Erythroblast (primary cell): ENCODE measurements at regions not wholly inside any gene's neighbourhood (a gene's known extent, or its start where the extent isn't known, plus 50 kb on each side); places are given as distances from the start of the nearest gene placed in this dataset.
"Not testable (repeated sequence)": the region's sequence is repeated elsewhere in the genome, so short reads cannot be mapped to it uniquely, and the experiment has no call there.

Source experiments
- DNase-seq, 2 experiments: peaks; one replicate each; lab custom pipeline; 2025; lab: John Stamatoyannopoulos, UW
- GATA1 ChIP-seq: IDR thresholded peaks from 2 replicates; pipeline ENCODE4 v1.6.1; 2011; ENCODE audit warnings: low read depth, mild to moderate bottlenecking, control low read depth, low read length, moderate library complexity
- POLR2A ChIP-seq: IDR thresholded peaks from 2 replicates; pipeline ENCODE4 v1.6.1; 2011; ENCODE audit warnings: mild to moderate bottlenecking, low read length

- no peak for TF ChIP-seq POLR2A
- no peak for TF ChIP-seq GATA1
- no peak for DNase-seq
These were observed 251.6 kb upstream of the FOXF1 start for GRCh38 chr16:86258713-86259112.

DNA sequence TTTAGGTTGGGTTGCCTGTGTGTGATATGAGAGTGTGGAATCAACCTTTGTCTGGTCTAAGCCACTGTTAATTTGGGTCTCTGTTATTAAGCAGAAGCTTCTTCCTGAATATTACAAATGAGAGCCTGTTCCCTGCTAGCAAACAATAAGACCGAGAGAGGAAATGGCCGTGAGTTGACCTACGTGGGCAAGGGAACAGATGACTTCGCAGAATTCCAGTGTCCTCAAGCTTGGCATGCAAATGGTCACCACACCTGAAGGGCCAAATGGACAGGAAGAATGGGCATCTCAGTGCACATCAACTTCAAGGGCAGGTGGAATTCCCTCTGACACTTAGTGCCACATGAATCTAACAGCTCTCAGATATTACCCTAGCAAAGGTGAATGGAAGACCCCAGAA, 250.8 kb upstream of the FOXF1 start:
- TF ChIP-seq GATA1, result no peak
- TF ChIP-seq POLR2A, result no peak

DNA sequence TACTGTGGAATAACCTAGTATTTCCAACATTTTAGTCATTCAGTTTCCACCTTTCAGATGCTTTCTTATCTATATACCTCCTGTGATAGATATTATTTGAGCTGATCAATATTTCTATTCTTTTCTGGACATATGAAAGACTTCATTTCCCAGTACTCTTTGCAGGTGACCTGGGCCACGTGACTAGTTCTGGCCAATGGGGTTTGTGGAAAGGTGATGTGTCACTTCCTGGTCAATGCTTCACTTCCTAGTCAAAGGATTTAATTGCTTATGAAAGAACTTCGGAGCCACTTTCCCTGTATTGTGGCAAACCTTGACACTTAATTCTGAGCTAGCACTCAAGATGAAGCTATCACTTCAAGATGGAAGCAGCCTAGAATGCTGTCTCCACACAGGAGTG, 248.9 kb upstream of the FOXF1 start:
- peak in 1 of 2 experiments; percentile 7 for DNase-seq
- TF ChIP-seq POLR2A, result no peak
- no peak for TF ChIP-seq GATA1

More for the DNA sequence above, 250.8 kb upstream of the FOXF1 start:
- no peak for DNase-seq

DNA sequence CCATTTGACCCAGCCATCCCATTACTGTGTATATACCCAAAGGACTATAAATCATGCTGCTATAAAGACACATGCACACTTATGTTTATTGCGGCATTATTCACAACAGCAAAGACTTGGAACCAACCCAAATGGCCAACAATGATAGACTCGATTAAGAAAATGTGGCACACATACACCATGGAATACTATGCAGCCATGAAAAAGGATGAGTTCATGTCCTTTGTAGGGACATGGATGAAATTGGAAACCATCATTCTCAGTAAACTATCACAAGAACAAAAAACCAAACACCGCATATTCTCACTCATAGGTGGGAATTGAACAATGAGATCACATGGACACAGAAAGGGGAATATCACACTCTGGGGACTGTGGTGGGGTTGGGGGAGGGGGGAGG, 242.7 kb upstream of the FOXF1 start:
- DNase-seq, result not testable (repeated sequence)

DNA sequence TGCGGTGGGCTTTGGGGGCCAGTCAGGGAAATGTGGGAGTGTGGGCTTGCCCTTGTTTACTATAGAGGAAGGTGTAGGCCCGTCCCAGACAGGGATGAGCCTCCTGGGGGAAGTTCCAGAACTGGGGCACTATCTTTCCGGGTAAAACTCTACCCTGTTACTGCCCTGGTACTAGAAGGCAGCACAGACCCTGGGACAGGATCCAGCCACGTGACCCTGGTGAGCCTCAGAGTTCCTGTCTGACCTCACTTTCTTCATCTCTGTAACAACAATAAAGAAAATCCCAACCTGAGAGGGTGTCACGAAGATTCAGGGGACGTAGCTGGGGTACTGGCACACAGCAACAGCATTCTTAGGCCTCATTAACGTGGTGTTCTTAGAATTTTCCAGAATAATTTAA, 239.6 kb upstream of the FOXF1 start:
- TF ChIP-seq POLR2A (no peak), GATA1 (no peak)
- no peak for DNase-seq

GRCh38 chr16:86272744-86273143, 237.6 kb upstream of the FOXF1 start:
- no peak for DNase-seq
- TF ChIP-seq POLR2A, result no peak
- TF ChIP-seq GATA1, result no peak

- DNase-seq, result no peak
- TF ChIP-seq GATA1 (no peak), POLR2A (no peak)
These were observed 233.1 kb upstream of the FOXF1 start for GRCh38 chr16:86277221-86277620.

DNA sequence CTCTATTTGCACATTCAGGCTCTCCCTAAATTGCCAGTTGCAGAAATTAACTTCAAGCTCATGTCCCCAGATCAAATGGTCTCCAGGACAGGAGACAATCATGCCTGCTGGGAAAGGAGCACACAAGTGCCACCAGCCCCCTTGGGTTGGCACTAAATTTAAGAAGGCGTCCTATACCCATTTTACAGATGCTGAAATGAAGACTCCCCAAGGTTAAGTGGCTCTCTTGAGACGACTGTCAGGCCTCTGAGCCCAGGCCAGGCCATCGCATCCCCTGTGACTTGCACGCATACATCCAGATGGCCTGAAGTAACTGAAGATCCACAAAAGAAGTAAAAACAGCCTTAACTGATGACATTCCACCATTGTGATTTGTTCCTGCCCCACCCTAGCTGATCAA, 232.5 kb upstream of the FOXF1 start:
- not testable (repeated sequence) for DNase-seq

GRCh38 chr16:86281421-86281820, 228.9 kb upstream of the FOXF1 start:
- TF ChIP-seq POLR2A (no peak), GATA1 (no peak)
- DNase-seq, result no peak

DNA sequence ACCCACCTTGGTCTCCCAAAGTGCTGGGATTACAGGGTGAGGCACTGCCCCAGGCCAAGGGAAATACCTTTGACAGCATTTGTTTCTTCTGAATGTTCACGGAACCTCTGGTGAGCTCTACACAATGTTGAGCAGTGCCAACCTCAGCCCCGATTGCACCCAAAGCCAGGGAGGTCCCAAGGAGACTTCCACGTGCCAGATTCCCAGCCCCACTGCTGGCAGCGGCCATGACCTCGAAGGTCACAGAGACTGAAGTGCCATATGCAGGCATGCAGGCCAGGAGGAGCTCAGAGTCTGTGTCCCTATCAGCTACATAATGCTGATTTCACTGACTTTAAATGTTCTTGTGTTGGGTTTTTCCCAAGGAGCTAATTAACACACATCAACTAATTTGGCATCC, 226.4 kb upstream of the FOXF1 start:
- TF ChIP-seq POLR2A (no peak), GATA1 (no peak)
- no peak for DNase-seq

GRCh38 chr16:86285421-86285820, 224.9 kb upstream of the FOXF1 start:
- no peak for DNase-seq
- no peak for TF ChIP-seq GATA1
- no peak for TF ChIP-seq POLR2A

DNA sequence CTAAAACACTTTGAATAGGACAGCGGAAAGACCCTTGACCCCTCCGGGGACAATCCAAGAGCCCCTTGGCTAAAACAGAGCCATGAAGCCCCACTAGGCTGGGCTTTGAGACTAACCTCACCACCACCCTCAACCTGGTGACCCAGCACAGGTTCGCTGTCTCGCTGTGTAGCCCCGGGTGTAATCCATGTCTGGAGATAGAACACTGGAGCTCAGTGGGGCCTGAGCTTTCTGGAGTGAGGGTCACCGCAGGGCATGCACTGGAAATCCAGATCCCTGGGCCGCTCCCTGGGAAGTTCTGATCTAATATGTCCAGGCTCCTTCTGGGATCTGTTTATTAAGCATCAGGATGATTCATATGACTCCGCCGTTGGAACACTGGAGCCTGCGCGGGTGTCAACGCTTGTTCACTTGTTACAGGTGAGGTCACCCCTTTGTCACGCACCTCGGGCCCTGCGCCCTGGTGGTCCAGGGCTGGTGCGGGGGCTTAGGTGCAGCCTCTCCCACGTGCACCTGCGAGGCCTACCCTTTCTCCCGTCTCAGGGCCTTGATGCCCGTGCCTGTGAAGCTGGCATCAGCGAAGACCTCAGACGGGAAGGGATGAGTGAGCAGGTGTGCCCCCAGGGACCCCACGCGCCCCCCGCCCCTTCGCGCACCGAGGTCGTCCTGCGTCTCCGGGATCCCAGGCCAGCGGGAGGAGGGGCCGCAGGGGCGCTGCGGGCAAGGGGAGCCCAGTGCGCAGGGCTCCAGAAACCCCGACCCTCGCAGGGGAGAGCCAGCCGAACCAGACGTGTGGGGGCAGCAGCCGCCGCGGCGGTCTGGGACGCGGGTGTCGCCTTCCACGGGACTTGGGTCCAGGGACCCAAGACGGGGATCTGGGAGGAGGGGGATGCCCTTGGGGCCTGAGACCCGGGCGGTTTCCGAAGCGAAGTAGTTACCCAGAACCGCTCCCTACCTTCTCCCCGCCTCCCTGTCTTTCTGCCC, 224.1 kb upstream of the FOXF1 start:
- TF ChIP-seq GATA1, result no peak
- no peak for TF ChIP-seq POLR2A
- no peak for DNase-seq

GRCh38 chr16:86286991-86287663, 223.2 kb upstream of the FOXF1 start:
- TF ChIP-seq GATA1 (no peak), POLR2A (no peak)
- DNase-seq, result no peak

DNA sequence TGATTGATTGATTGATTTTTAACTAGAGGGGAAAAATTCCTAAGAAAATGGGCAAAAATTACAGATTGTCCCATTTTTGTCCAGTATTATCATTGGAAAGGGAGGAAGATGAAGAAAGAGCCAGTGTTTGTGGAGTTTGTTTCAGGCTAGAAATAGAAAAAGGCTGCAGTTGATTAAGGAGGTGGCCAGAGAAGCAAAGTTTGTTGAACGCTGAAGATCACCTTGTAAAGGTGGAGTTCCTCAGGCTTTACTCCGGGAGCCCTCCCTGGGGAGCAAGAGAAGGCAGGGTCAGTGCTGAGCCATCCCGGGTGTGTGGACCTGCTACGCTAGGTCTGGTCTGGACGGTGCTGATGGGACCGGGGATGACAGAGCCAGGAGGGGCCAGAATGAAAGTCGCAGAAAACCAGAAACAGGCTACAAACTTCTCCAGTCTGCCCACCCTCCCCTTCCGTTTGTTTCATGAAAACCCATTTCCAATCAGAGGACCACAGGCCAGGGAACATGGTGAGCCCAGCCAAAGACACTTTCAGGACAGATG, 222.6 kb upstream of the FOXF1 start:
- TF ChIP-seq POLR2A (no peak), GATA1 (no peak)
- DNase-seq, result no peak

GRCh38 chr16:86288716-86289294, 221.5 kb upstream of the FOXF1 start:
- TF ChIP-seq GATA1 (no peak), POLR2A (no peak)
- DNase-seq, result no peak

DNA sequence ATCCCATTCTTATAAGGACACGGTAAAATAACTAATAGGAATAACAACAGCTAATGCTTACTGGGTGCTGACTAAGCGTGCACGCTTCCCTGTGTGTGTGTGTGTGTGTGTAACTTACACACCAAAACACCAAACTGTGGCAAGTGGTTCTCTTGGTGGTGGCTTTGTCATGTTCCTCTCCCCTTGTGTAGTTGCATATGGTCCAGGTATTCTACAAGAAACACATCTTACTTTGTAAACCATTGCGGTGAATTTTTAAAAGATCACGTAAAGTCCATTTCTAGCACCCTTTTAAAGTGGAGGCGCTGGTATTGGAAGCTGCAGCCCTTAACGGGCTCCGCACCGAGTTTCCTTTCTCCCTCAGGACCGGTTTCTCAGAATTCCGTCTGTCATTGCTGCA, 221.0 kb upstream of the FOXF1 start:
- TF ChIP-seq GATA1, result no peak
- no peak for TF ChIP-seq POLR2A
- DNase-seq, result no peak
